Thyroid gland (tissue), 4 donors: ENCODE measurements at regions not wholly inside any gene's neighbourhood (a gene's known extent, or its start where the extent isn't known, plus 50 kb on each side); places are given as distances from the start of the nearest gene placed in this dataset.

Experiments
- DNase-seq, 2 donors: peaks; one replicate each; pipeline ENCODE4 v3.0.0-alpha.2; 2019
- H3K27ac ChIP-seq, 3 donors: fragments of 200-600 bp; sonication (generic); 1 replicate in 2 of 3; 2 replicates in 1 of 3; pipeline ENCODE4 v1.5.1; 2016 to 2019; ENCODE audit warnings: mild to moderate bottlenecking in 1 of 3, moderate library complexity in 1 of 3
- H3K27me3 ChIP-seq: fragments of 200-600 bp; sonication (generic); one replicate; pipeline ENCODE4 v1.5.1; 2019
- H3K36me3 ChIP-seq, 2 donors: fragments of 200-600 bp; sonication (generic); one replicate each; pipeline ENCODE4 v1.5.1; 2016 to 2019
- H3K4me1 ChIP-seq, 2 donors: fragments of 200-600 bp; sonication (generic); one replicate each; pipeline ENCODE4 v1.5.1; 2017 to 2019
- H3K4me3 ChIP-seq, 3 donors: fragments of 200-600 bp; sonication (generic); replicated peaks in 1 of 3; 1 replicate in 2 of 3; 2 replicates in 1 of 3; pipeline ENCODE4 v1.5.1; 2016; ENCODE audit warnings: mild to moderate bottlenecking in 1 of 3
- H3K9me3 ChIP-seq: fragments of 200-600 bp; sonication (generic); one replicate; pipeline ENCODE4 v1.5.1; 2017
- CTCF ChIP-seq, 6 experiments: fragments of 200-600 bp in 3 of 6; fragments of 450-650 bp in 3 of 6; sonication (generic) in 3 of 6; IDR thresholded peaks; one replicate each; pipeline ENCODE4 v1.5.1; 2016 to 2019; ENCODE audit warnings: antibody characterized with exemption in 6 of 6, mild to moderate bottlenecking in 2 of 6, inconsistent platforms in 1 of 6, moderate library complexity in 1 of 6
- POLR2A ChIP-seq, 2 donors: fragments of 450-650 bp; IDR thresholded peaks; one replicate each; pipeline ENCODE4 v1.6.1; 2017; ENCODE audit warnings: antibody characterized with exemption in 2 of 2, mild to moderate bottlenecking in 2 of 2, moderate library complexity in 1 of 2
- WGBS, 2 donors: methylation state at CpG; one replicate each; pipeline ENCODE4 v1.1.5; 2017; 5-methylcytosine and 5-hydroxymethylcytosine counted together
- intact Hi-C: fragments of 100-400 bp; cut with DNase I; formaldehyde crosslinking; loops from one replicate; pipeline ENCODE4 v1.15.1; 2023

GRCh38 chr12:30320561-30320960, 375.1 kb downstream of the IPO8 start:
- Histone ChIP-seq H3K9me3 (no peaks in the 10 kb centered on the region), H3K4me1 (no peaks in the 10 kb centered on the region), H3K27ac (no peak overlapping the region), H3K4me3 (no peak overlapping the region), H3K27me3 (no peaks in the 10 kb centered on the region), H3K36me3 (no peaks in the 10 kb centered on the region)
- DNase-seq = no peak
- WGBS, 2 donors = 89 to 94% methylated on average over 13 of the region's 13 CpGs
- TF ChIP-seq POLR2A (IDR thresholded peaks at IDR 0.05) (no peak), CTCF (IDR thresholded peaks at IDR 0.05) (no peak)
- intact Hi-C loops = no loop called here

- Histone ChIP-seq H3K4me1 (no peaks in the 10 kb centered on the region), H3K27me3 (no peaks in the 10 kb centered on the region), H3K9me3 (no peaks in the 10 kb centered on the region), H3K27ac (no peak overlapping the region), H3K36me3 (no peaks in the 10 kb centered on the region), H3K4me3 (no peak overlapping the region)
- no peak for TF ChIP-seq POLR2A (IDR thresholded peaks at IDR 0.05)
- no peak for TF ChIP-seq CTCF (IDR thresholded peaks at IDR 0.05)
- WGBS, 2 donors = 46 to 49% methylated on average over 5 of the region's 5 CpGs
- no peak for DNase-seq
- intact Hi-C loops = no loop called here
Measured at GRCh38 chr12:30314506-30315100, 381.1 kb downstream of the IPO8 start.

- H3K4me1 ChIP-seq = no peaks in the 10 kb centered on the region
- H3K27ac ChIP-seq = no peak overlapping the region
- WGBS, 2 donors = 71 to 73% methylated on average over 4 of the region's 4 CpGs
- no peak overlapping the region for H3K4me3 ChIP-seq
- intact Hi-C loops = no loop called here
- no peak for DNase-seq
- no peaks in the 10 kb centered on the region for H3K9me3 ChIP-seq
- no peaks in the 10 kb centered on the region for H3K27me3 ChIP-seq
- H3K36me3 ChIP-seq = no peaks in the 10 kb centered on the region
- no peak for TF ChIP-seq POLR2A (IDR thresholded peaks at IDR 0.05)
- TF ChIP-seq CTCF (IDR thresholded peaks at IDR 0.05) = no peak
Measured at GRCh38 chr12:30308010-30308717, 387.5 kb downstream of the IPO8 start.

- Histone ChIP-seq H3K4me3 (no peak overlapping the region), H3K27me3 (no peaks in the 10 kb centered on the region), H3K27ac (no peak overlapping the region), H3K9me3 (no peaks in the 10 kb centered on the region), H3K4me1 (no peaks in the 10 kb centered on the region), H3K36me3 (no peaks in the 10 kb centered on the region)
- intact Hi-C loops = no loop called here
- no peak for DNase-seq
- TF ChIP-seq POLR2A (IDR thresholded peaks at IDR 0.05) = no peak
- no peak for TF ChIP-seq CTCF (IDR thresholded peaks at IDR 0.05)
Measured at GRCh38 chr12:30304528-30304927, 391.1 kb downstream of the IPO8 start.

- Histone ChIP-seq H3K4me1 (no peaks in the 10 kb centered on the region), H3K36me3 (no peaks in the 10 kb centered on the region), H3K27ac (no peak overlapping the region), H3K27me3 (no peaks in the 10 kb centered on the region), H3K9me3 (no peaks in the 10 kb centered on the region), H3K4me3 (no peak overlapping the region)
- no peak for DNase-seq
- TF ChIP-seq CTCF (IDR thresholded peaks at IDR 0.05) (no peak), POLR2A (IDR thresholded peaks at IDR 0.05) (no peak)
- WGBS, 2 donors = 93 to 94% methylated on average over 2 of the region's 2 CpGs
- intact Hi-C loops = no loop called here
Measured at GRCh38 chr12:30301291-30301690, 394.4 kb downstream of the IPO8 start.
